HG03354 (cell line): ENCODE measurements at regions not wholly inside any gene's neighbourhood (a gene's known extent, or its start where the extent isn't known, plus 50 kb on each side); places are given as distances from the start of the nearest gene placed in this dataset.

Experiments used
- ATAC-seq: cut with Tn5 transposase; IDR thresholded peaks from one replicate; pipeline ENCODE4 v1.9.1; 2021; ENCODE audit warnings: mild to moderate bottlenecking; ENCODE audit not compliant: unreplicated experiment, poor library complexity, severe bottlenecking

DNA sequence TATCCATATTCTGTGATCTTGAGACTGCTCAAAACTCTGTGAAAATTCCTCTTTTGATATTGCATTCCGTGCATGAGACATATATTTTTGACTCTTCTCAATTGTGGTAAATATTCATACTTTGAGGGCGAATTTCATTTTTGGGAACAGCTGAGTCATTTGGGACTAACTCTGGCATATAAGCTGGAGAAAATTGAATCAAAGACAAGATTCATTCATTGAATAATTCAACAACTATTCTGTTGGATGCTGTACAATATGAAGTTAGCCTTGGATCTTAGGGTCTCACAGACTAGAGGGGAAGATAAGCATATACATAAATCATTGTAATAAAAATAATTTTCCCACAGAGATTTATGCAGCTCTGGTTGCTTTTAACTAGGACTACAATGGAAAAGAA lies 183.2 kb upstream of the NEBL start:
- no peak for ATAC-seq

DNA sequence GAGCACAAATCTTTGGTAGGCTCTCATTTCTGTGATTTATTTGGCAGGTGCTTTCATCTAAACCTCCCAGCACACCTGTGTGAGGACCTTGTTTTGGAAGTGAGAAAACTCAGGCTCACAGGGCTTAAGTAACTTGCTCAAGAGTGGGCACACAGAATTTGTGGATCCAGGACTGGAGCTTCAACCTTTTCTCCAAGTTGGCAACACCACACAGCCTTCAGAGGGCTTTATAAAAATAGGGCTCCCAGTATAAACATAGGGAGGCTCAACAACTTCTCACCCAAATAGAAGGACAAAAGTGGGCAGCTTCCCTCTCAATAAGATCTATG lies 182.2 kb upstream of the NEBL start:
- ATAC-seq, result no peak

DNA sequence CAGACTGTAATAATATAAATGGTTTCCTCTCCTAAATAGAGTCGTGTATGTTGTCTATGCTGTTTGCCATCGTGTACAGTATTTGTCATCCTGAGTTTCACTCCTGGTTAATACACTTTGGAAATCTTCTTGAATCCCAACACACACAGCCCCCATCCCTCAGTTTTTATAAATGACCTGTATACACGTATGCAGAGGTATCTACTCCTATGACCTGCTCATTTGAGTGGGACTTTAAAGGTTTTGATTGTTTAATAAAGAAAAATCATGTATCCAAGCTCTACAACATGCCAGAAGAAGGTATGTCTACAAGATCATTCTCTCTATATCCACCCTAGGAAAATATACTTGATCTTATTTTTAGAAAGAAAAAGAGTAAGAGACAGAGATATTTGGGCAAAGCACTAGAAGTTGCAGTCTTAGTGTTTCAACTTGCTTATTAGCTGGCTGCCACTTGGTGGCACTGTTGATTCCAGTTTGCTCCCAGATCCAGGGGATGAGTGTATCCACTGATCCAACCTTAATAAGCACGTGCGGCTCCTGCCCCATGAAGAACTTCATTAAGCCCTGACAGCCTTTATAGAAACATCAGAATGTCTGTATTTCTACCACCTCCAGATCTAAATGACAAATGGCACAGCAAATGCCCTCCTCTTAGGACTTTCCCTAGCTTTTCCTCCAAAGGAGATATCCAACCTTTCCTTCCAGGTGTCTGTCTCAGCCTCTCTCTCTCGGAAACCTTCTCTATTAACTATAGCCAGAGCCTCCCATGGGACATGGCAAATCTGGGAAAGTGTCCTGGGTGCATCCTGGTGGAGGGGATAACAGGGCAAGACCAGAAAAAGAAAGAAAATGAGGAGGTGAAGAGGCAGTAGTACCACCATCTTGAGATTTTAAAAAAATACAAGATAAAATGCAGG lies 181.6 kb upstream of the NEBL start:
- peak; percentile 74 for ATAC-seq

DNA sequence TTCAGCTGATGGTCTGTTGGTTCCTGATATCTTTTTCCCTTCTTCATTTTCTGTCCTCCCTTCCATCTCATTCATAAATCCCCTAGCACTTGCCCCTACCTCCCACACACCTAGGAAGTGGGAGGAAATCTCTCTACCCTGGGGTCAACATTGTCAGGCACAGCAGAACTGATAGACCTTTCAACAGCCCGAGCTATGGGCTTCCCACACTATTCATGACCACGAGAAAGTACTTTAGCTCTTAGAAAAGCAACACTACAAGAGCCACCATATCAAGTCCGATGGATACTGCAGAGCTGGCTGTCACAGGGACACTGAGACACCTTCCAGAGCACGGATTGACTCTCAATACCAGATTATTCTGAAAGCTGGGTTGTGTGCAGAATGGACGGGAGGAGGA lies 180.6 kb upstream of the NEBL start:
- no peak for ATAC-seq

DNA sequence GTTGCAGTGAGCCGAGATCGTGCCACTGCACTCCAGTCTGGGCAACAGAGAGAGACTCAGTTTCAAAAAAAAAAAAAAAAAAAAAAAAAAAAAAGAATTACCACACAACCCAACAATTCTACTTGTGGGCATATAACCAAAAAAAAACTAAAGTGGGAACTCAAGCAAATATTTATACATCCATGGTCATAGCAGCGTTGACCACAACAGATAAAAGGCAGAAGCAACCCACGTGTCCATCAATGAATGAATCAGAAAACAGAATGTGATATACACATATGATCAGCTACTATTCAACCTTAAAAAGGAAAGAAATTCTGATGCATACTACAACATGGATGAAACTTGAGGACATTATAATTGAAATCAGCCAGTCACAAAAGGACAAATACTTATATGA lies 179.3 kb upstream of the NEBL start:
- ATAC-seq, result no peak

DNA sequence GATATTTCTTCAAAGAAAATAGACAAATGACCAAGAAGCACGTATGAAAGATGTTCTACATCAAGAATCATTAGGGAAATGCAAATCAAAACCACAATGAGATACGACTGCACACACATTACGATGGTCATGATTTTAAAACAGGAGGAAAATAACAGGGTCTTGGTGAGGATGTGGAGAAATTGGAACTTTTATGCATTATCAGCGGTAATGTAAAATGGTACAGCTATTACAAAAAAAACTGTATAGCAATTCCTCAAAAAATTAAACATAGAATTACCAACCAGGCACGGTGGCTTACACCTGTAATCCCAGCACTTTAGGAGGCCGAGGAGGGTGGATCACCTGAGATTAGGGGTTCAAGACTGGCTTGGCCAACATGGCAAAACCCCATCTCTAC lies 178.8 kb upstream of the NEBL start:
- ATAC-seq, result no peak

DNA sequence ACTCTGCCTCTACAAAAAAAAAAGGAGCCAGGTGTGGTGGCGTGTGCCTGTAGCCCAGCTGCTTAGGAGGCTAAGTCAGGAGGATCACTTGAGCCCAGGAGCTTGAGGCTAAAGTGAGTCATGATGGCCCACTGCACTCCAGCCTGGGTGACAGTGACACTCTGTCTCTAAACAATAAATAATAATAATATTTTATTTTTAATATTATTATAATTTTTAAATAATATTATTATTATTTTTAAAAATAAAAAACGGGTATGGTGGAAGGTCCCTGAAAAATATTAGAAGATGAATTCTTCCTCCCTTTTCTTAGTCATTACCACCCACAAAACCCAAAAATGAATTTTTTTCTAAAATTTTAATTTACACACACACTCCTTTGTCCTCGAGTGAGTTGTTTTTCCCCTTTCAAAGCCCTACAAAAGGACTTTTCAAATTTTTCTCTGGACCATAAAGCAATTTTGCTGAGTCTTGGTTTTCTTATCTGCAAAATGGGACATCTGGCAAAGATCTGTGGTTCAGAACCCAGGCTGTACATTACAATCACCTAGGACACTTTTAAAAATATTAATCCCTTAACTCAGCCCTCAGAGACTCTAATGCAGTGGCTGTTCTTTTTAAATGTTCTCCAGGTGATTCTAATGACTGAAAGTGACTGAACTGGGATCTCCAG lies 174.0 kb upstream of the NEBL start:
- no peak for ATAC-seq

DNA sequence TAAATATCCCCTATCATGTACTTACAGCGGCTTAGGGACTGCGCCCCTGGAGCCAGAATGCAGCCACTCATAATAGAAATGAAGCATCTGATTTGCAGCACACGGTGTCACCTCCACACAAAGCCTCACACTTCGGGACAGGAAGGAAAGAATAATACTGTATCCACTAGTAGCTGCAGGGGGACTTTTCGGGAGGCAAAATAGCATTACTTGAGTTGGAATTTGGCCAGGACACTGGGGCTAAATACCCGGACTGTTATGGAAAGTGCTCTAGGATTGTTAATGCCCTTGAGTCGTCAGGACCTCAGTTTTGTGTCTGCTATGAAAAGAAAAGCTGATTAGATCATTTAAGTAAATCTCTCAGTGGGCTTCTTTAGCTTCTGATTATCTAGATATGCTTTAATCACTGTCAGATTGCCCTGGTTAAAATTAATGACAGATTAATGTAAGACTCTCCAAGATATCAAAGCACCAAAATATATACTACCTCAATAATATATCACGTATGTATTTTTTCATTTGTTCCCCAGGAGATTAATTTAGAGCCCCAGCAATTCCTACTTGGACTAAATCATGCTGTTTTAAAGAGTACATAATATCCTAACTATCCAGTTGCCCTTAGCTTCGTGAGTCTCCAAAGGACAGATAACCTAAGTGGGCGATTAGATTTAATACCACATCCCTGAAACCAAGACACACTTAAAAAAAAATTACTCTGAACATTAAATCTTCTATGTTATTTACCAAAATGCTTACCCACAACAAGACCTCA lies 173.0 kb upstream of the NEBL start:
- no peak for ATAC-seq

DNA sequence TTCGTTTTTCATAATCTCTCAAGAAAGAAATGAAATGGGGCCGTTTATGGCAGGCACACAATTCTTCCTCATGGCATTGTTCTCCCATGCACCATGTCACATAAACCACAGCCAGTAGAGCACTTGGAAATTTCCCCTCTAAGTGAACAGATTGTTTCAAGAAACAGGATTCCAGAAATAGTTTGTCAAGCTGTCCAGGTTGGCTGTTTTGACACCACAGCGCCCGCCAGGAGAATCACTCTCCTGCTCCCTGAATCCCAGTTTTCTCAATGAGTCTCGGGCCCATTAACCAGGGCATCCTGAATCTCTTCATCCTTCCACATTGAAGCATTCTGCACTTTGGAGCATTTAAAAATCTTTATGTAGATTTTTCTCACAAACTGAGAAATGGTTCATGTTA lies 172.2 kb upstream of the NEBL start:
- no peak for ATAC-seq

DNA sequence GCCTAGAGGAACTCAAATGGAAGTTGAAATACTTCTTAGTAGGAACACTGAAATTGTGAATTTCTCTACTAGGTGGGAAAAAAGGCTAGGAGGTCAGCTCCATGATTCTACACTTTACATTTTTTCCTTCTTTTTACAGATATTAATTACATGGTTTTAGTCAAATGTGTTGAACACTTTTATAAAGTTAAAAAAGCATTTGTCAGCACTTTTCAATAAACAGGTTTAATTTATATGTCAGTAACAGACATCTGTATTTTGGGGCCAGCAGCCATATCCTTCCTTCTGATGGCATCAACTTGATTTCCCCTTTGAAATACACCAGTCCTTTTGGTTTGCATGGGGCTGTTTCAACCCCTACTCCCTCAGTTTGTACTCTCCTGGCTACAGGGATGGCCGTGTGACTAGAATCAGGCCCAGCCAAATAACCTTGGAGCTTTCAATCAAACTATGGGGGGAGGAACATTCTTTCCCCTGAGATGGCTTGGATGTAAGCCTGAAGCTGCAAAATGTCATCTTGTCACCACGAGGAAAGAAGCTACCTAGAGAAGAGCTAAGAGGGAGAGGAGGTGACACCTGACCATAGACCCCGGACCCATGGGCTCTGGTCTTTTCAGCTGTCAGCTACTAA lies 171.0 kb upstream of the NEBL start:
- ATAC-seq, result no peak

DNA sequence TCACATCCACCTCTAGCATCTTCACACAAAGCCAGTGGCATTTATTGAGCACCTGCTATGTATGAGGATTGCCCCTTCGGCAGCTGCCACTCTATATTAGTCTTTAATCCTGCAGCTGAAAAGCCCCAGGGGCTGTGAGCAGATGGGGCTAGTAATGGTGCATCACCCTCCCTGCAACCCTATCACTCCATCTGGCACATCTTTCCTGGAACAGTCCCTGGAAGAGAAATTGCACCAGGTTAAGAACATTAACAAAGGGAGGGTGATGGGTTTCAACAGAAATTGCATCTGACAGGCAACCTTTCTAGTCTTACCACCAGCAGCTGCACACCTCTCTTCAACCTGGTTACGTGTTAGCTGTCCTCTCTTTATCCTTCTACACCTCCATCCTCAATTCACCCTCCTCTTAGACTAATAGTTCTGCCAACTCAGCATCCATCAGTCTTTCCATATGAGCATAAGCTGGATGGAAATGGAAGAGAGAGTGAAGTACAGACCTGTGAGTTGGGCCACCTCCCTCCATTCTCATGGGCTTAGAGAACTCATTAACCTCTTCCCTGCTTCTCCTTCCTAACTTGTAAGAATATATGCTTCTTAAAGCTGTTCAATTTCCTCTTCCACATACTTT lies 168.6 kb upstream of the NEBL start:
- ATAC-seq, result no peak

DNA sequence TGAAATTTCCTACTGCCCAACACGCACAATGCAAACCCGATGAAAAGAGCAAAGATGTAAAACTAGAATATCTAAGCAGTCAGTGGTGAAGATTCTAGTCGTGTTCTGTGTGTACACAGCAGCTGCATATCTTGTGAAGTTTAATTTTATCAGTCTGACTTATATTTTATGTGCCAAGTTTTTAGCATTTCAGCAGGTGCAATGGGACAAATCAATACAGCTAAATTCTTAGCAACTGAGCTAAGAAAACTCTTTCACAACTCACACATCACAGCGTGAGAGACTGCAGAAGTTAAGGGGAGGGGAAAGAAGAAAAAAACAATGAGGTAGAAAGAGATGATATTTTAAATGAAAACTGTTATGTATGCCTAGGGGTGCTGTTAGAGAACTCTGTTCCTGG lies 164.9 kb upstream of the NEBL start:
- no peak for ATAC-seq

DNA sequence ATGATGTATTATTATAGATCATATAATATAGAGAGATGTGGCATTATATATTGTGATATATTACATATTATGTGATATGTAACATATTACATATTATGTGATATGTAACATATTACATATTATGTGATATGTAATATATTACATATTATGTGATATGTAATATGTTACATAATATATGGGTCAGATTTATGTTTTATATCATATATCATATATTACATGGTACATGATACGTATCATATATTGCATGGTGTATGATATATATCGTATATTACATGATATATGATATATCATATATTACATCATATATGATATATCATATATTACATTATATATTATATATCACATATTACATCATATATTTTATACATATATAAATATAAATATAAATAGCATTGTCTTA lies 164.1 kb upstream of the NEBL start:
- no peak for ATAC-seq

DNA sequence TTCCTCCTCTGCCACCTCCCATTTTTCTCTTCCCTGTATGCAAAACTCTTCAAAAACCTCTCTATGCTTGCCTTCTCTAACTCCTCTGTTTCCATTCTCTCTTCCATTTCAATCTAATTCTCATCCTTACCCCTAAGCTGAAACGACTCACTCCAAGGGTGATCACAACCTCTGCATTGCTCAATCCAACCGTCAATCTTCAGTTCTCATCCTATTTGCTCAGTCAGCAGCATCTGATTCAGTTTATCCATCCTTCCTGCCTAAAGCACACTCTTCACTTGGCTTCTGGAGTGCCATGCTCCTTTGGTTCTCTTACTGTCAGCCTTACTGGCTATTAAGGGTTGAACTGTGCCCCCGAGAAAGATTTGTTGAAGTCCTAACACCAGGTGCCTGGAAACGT lies 163.5 kb upstream of the NEBL start:
- no peak for ATAC-seq

DNA sequence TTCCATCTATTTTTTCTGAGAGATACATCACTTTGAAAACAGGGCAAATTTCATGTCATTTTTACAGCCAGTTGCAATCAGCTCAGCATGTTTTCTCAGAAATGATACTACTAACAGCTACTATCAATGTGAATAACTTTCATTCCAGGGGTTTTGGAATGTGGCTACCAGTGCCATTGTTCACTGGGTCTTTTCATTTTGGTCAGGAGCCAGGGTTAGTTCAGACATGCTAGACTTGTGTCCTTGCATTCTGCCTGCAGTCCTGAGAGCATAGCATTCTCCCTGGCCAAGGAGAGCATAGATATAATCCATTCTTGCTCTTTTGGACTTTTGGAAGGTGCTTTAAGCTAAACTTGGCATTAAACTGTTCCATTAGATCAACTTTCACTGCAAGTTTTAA lies 160.9 kb upstream of the NEBL start:
- ATAC-seq, result no peak

DNA sequence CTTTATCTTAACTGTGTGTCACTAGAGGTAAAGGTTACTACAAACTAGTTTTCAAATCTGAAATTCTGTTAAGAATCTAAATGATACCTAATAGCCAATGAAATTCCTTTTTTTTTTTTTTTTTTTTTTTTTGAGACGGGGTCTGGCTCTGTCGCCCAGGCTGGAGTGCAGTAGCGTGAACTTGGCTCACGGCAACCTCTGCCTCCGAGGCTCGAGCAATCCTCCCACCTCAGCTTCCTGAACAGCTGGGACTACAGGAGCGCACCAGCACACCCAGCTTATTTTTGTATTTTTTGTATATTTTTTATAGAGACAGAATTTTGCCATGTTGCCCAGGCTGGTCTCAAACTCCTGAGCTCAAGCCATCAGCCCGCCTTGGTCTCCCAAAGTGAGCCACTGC lies 160.3 kb upstream of the NEBL start:
- no peak for ATAC-seq

DNA sequence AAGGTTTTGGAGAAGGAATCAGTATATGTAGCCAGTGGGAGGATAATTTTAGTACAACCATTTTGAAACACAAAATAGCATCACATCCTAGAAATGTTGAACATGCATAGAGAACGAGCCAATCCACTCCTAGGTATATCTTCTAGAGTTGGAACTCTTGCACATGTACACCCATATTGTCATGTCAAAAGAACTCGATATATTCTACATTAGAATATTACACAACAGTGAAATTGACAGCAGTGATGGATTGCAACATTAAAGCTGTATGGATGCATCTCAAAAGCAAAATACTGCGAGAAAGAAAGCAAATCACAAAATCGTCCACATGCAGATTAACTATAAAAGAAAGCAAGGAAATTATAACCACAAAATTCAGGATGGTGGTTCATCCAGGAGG lies 159.3 kb upstream of the NEBL start:
- no peak for ATAC-seq

DNA sequence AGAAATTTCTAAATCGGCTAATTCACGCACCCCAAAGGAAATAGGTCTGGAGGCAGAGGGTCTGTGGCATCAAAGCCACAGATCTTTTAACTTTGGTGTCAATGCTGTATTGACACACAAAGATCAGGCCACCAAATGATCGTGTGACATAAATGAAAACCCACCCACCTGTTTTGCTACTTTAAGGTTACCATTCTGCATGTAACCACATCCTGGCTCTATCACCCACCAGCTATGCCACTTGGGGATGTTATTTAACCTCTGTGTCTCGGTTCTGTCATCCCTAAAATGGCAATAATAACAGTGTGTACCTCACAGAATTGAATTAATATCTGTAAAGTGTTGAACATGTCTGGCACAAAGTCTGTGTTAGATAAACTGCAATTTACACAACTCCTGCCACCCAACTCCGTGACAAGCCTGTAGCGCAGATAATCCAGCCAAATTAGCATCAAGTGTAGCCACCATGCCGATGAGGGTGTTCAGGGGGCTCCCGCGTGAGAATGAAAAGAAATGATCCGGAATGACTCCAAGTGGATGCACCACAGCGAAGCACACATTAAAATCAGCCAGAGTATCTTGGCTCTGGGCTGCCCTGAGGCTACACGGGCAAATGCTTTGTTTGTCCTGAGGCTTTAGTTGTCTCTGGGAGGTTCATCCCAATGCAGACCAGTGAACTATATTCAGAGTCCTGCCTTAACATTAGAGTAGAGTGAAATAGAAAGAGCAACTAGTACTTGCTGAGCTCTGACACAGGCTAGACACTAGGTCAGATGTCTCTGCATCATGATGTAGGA lies 158.4 kb upstream of the NEBL start:
- no peak for ATAC-seq
